GM19025 (cell line): ENCODE measurements at regions not wholly inside any gene's neighbourhood (a gene's known extent, or its start where the extent isn't known, plus 50 kb on each side); places are given as distances from the start of the nearest gene placed in this dataset.

Experiments
- ATAC-seq: cut with Tn5 transposase; IDR thresholded peaks from one replicate; pipeline ENCODE4 v1.9.1; 2021; ENCODE audit warnings: mild to moderate bottlenecking, low read depth, moderate library complexity; ENCODE audit not compliant: unreplicated experiment

DNA sequence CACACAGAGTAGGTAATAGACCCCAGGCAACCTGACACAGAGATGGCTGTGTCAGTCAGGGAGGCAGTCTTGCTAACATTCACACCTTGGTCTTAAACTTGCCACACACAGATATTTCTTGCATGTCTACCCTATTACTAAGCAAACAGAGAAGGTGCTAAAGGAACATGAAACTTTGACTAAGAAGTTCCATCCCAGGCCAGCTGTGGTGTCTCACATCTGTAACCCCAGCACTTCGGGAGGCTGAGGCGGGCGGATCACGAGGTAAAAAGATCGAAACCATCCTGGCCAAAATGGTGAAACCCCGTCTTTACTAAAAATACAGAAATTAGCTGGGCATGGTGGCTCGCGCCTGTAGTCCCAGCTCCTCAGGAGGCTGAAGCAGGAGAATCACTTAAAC, 222.4 kb upstream of the JARID2 start:
- peak; percentile 95 for ATAC-seq

DNA sequence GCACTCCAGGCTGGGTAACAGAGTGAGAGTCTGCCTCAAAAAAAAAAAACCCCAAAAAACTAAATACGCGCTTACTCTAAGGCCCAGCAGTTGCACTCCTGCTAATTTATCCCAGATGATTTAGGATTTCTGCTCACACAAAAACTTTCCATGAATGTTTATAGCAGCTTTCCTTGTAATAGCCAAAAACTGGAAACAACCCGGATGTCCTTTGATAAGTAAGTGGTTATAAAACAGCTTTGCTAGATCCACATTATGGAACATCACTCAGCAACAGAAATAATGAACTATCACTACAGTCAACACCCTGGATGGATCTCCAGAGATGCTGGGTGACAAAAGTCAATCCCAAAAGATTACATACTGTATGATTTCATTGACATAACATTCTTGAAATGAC, 220.4 kb upstream of the JARID2 start:
- ATAC-seq, result no peak

DNA sequence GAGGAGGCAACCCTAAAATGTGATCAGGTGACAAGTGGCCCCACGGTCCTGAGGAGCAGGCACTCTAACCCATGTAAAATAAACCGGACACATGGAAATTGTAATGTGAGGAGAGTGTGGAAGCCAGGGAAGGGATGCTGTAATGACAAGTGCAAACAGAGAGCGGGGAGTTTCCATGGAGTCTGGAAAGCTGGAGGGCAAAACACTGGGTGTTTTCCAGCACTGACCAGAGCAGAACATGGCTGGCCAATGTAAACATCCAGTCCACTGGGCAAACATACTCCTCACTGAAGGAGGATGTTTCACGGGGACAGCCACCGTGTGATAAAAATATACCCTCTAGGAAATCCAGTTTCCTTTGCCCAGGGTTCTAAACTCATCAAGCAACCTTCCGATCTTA, 219.0 kb upstream of the JARID2 start:
- no peak for ATAC-seq

DNA sequence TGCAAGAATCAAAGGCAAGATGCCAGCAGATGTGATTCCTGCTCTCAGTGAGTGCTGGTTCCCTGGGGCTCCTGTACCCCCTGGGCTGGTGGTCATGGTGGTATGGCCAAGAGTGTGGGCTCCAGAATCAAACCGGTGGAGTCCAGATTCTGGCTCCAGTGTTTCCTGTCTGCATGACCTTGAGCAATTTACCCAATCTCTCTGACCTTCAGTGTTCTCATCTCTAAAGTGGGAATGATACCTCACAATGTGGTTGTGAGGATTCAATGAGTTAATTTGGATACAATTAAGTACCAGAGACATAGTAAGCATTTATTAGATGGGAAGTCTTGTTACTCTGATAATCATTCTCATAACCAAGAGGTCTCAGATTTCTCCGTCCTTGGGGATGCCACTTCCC, 218.4 kb upstream of the JARID2 start:
- ATAC-seq, result no peak

DNA sequence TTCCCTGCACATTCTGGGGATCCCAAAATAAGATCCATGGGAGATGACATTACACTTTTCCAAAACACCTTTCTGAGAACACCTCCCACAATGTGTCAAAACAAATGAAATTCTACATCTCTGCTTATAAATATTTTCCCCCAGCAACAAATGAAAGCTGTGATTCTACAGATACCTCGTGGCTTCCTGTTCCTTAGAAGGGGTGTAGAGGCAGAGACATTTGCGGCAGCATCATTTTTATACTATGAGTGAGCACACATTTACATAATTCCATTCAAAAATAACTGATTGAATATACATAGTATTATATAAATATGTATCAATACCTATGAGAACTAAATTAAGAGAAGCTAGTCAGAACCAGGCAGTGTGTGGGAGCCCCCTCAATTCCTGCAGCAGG, 213.9 kb upstream of the JARID2 start:
- no peak for ATAC-seq

DNA sequence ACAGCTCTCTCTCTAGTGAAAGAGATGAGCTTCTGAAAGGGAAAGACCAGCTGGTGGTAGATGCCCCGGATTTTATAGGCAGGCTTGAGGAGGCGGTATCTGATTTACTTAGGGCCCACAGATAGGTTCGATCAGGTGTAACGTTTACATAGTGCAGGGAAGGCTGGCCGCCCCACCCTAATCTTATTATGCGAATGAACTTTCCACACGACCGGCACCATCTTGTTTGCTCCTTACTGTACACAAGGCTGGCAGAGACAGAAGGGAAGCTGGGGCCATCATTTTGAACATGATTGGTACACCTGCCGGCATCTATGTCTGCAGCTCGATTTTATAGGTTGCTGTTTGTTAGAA, 212.0 kb upstream of the JARID2 start:
- ATAC-seq, result no peak

DNA sequence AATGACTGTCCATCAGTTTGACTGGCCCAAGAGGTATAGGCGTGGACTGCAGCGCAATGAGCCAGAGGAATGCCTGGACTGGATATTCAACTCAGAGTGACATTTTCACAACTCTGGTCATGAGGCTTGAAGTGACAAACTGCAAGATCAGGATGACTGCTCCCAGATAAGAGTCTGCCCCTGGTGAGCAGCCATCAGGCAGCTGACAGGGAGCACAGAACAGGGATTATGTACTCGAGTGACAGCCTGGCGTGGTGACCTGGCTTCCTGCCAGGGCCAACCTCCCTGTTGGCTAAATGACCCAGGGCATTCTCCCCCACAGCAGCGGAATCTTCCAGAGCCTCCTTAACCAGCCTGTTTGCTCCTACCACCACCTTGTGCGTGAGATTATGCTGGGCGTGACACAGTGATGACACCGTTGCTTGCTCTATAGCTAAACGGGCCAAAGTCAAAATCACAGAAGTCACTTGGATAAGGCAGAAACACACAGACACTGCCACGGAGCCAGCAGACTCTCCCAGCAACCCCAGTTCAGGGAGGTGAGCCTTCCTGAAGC, 209.1 kb upstream of the JARID2 start:
- no peak for ATAC-seq

DNA sequence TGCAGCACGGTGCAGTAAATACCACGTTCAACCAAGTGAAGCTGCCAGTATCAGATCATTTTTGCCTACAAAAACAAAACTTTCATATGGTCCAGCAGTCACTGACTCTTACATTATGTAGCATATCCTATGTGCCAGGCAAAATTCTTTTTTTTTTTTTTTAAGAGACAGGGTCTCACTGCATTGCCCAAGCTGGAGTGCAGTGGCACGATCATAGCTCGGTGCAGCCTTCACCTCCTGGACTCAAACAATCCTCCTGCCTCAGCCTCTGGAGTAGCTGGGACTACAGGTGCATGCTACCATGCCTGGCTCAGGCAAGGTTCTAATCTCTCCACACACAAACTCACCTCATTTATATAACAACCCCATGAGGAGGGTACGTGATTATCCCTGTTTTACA, 208.6 kb upstream of the JARID2 start:
- no peak for ATAC-seq

DNA sequence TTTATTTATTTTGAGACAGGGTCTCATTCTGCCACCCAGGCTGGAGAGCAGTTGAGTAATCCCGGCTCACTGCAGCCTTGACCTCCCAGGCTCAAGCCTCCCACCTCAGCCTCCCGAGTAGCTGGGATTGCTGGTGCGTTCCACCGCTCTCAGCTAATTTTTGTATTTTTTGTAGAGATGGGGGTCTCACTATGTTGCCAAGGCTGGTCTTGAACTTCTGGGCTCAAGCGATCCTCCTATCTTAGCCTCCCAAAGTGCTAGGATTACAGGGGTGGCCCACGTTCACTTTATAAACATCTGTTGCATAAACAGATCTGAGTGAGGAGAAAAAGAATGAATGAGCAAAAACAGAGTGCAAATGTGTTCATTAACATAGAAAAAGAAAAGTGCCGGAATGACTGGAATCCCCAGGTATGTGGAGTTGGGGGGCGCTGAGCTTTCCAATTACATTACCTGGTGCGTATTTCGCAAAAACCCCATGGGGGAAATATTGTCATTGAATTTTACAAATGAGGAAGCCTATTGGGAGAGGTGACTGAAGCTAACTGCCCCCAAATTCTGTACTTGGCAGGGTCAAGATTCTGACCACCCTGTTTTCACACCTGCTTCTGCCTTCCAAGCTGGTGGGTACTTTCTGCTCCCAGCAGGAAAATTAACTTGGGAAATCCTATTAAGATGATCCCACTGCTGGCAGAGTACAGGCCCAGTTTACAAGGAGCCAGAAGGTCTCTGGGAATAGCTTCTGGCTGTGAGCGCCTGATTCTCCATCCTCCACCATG, 207.7 kb upstream of the JARID2 start:
- ATAC-seq, result no peak

DNA sequence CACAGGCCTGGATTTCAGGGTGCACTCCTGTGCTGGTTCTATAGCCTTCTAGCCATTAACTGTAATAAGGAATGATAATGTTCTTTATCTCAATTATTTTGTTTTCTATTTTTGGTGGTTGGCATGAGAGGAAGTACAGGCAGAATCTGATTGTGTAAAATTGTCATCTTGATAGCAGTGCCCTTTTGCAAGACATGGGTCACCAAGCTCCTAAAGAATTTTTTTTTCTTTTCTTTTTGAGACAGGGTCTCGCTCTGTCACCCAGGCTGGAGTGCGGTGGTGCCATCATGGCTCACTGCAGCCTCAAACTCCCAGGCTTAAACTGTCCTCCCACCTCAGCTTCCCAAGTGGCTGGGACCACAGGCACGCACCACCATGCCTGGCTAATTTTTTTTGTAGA, 206.7 kb upstream of the JARID2 start:
- ATAC-seq, result no peak

DNA sequence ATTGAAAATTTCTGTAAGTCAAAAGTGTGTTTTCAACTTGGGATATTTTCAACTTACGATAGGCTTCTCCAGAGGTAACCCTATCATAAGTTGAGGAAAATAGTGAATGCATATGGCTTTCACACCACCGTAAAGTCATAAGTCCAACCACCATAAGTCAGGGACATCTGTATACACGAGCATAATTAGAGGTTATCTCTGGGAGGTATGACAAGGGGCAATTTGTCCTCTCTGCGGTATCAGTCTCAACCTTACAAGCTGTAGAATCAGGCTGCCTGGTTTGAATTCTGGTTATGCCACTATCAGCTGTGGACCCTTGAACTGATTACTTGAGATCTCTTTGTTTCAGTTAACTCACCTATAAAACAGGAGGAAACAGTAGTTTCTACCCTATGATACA, 202.9 kb upstream of the JARID2 start:
- ATAC-seq, result no peak

DNA sequence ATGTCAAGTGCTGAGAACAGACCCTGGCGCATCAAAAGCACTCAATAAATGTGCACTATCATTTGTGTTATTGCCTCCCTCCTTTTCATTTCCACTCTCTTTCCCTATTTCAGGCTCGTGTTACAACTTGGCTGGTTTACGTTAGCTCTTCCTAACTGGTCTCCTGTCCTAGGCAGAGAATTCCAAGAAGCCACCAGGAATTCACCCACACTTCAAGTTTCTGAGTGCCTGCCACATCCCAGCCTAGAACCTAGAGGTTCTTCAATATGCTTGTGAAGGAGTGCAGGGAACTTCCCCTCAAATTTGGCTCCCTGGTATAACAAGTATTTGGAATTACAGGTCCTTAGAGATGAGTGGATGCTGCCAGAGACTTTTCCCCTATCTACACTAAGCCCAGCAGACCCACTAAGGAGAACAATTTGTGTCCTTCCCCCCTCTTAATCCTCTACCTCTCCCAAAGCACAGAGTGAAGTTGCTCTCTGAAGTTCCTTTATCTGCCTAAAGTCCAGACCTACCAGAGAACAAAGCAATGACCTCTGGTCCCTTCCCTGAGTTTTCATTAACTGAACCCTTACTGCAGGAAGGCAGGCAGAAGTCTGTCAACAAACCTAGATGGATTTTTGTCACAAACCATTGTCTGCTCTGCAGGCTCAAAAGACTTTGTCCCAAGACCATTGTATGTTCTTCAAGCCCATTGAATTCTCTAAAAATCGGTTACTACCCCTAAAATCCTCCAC, 201.6 kb upstream of the JARID2 start:
- no peak for ATAC-seq

DNA sequence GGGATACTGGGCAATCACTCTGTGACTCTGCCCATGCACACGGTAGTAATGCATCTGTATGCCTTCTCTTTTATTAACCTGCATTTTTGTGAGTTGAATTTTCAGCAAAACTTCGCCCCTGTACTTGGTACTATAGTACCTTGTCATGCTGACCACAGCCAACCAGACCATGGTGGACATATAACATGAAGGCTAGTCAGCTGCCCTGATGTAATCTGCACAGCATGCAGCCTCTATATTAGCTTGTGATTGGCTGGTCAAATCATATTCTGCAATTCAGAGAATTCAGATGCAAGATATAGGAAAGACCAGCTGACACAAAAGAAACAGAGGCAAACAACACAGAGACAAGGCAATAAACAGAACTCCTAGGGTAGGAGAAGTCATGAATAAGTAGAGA, 200.9 kb upstream of the JARID2 start:
- no peak for ATAC-seq

DNA sequence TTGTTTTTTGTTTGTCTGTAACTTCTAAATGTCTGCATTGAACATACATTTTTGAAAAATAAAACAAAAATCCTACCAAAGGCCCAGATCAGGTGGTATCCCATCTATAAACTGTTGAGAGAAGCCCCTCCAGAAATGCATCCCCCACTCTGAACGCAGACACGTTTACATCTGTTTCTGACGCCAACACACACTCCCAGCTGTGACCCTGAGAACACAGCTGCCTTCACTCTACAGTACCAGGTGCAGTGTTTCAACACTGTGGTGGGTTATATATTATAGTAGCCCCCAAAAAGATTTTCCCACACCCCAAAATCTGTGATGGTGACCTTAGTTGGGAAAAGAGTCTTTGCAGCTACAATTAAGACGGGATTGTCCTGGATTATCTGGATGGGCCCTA, 199.1 kb upstream of the JARID2 start:
- no peak for ATAC-seq

DNA sequence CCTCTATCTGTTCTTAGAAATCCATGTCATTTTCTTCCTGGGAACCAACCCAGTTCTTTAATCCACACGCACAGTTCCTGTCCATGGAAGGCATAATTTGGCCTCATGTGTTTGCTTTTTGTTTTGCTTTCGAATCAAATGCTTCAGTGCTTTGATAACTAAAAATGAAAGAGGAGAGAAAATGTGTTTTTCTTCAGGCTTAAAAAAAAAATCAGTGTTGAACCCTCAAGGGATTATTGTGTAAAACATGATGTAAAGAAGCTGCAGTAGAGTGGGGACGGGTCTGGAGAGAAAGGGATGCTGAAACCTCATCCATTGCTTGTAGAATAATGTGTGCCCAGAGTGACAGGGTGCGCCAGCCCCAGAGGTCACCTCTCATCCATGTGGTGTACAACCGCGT, 197.5 kb upstream of the JARID2 start:
- ATAC-seq, result no peak

DNA sequence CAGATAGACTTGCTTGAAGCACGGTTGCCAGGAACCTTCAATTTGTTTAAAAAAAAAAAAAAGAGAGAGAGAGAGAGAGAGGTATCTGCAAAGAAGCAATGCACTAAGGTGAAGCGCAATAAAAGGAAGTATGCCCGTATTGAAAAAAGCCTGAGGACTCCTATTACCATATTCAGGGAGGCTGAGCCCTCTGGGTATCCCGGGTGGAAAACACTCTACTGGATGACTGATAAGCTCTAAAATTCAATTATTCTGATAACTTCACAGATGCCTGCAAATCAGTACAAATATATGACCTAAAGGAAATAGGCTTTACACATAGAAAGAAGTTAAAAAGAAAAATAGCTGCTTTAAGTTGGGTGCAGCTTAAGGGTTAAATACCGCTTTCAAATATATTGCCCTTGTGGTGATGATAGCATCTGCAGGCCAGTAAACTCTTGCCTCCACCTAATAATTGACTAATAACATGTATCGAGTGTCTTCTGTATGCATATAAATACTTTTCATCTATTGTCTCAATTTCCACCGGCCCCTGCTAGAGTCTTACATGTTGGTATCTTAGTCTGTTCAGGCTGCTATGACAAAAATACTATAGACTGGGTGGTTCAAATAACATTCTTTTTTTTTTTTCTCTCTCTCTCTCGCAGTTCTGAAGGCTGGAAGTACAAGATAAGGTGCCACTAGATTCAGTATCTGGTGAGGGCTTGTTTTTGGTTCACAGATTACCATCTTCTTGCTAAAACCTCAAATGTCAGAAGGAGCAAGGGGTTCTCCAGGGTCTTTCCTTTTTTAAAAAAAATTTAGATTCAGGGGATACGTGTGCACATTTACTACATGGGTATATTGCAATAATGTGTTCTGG, 187.4 kb upstream of the JARID2 start:
- ATAC-seq, result no peak

DNA sequence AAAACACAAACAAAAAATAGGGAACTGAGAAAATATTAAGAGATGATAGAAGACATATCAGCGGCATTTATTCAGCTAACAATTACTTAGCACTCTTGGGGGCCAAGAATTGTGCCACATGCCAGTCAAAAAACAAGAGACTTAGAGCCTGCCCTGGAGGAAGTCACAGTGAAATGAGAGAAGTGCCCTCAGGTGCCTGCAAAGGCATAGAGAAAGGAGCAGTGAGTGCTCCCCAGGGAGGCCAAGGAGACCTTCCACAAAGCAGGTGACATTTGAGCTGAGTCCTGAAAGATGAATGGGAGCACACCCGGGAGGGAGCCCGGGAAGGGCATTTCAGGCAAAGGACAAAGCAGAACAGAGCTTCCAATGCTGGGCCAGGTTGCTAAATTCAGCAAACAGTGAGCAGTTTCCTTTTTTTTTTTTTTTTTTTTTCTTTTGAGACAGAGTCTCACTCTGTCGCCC, 184.7 kb upstream of the JARID2 start:
- no peak for ATAC-seq

DNA sequence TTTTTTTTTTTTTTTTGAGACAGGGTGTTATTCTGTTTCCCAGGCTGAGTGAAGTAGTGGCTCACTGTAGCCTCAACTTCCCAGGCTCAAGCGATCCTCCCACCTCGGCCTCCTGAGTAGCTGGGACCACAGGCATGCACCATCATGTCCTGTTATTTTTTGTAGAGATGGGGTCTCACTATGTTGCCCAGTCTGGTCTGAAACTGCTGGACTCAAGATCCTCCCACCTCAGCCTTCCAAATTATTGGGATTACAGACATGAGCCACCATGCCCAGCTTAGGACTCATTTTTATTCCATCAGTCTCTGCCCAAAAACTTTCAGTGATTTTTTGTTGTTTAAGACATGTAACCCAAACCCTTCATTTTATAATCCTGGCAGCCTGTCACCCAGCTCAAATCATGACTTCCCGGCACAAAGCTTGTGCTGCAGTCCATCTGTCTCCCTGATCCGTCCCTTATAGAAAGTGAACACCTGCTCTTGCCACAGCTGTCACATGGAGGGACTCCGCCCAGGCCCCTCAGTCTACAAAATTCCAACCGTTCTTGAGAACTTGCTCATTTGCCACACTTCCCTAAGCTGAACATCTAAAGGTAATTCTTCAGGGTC, 183.9 kb upstream of the JARID2 start:
- no peak for ATAC-seq

DNA sequence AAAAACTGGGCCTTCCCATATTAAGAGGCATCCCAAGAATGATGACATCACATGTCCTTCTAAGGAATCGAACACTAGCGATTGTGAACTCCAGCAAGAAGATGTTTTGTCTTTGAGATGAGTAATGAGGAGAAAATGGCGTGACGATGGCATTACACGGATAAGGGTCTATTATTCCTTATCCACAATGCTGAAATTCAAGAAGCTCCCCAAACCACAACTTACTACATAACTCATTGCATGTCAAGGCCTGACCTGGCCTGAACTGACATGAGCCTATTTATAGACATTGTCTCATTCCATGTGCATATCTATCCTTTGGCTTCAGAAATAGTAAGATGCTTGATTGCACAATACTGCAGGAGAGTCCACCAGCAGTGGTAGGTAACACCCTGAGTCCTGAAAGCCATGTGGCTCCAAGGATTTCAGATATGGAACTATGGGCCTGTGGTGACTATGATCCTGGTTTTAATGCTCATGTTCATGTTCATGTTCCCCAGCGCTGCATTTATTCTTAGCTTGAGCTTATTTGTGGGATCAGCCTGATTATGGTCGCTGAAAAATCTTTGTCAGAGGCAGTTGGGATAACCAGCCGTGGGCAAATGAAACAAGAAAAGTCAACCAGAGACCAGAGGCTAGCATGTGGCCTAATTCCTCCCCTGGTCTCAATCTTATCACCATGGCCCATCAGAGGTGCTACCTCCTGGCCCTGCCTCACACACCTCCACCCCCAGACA, 183.2 kb upstream of the JARID2 start:
- ATAC-seq, result no peak
